OCI-LY3 (cell line): ENCODE measurements at regions not wholly inside any gene's neighbourhood (a gene's known extent, or its start where the extent isn't known, plus 50 kb on each side); places are given as distances from the start of the nearest gene placed in this dataset.
"Not testable (repeated sequence)": the region's sequence is repeated elsewhere in the genome, so short reads cannot be mapped to it uniquely, and the experiment has no call there.

Experiments
- H2AFZ ChIP-seq: fragments of 200-600, 300-600 bp; shearing (Covaris generic); 2 replicates; pipeline ENCODE4 v1.6.0; 2014; ENCODE audit warnings: antibody characterized with exemption, low read depth, low read length
- H3K27ac ChIP-seq: fragments of 200-600, 300-600 bp; sonication (generic); 2 replicates; pipeline ENCODE4 v1.5.1; 2014; ENCODE audit warnings: mild to moderate bottlenecking, low read length, moderate library complexity, mixed read lengths
- H3K27me3 ChIP-seq: fragments of 200-600, 300-600 bp; sonication (generic); 2 replicates; pipeline ENCODE4 v1.6.1; 2014; ENCODE audit warnings: low read depth, low read length, mixed read lengths
- H3K36me3 ChIP-seq: fragments of 200-600, 300-600 bp; sonication (generic); replicated peaks from 2 replicates; pipeline ENCODE3; 2014; ENCODE audit warnings: low read depth, low read length, mixed read lengths
- H3K4me1 ChIP-seq: fragments of 300-600, 200-600 bp; sonication (generic); 2 replicates; pipeline ENCODE4 v1.6.1; 2014; ENCODE audit warnings: low read length, mixed read lengths
- H3K4me2 ChIP-seq: fragments of 200-600, 300-600 bp; sonication (generic); 2 replicates; pipeline ENCODE4 v1.6.1; 2014; ENCODE audit warnings: low read length, mixed read lengths
- H3K4me3 ChIP-seq: fragments of 300-600, 200-600 bp; sonication (generic); 2 replicates; pipeline ENCODE4 v1.5.1; 2014; ENCODE audit warnings: antibody characterized with exemption, mild to moderate bottlenecking, low read length, moderate library complexity
- H3K79me2 ChIP-seq: fragments of 300-600, 200-600 bp; shearing (Covaris generic); 2 replicates; pipeline ENCODE4 v1.6.1; 2014; ENCODE audit warnings: mild to moderate bottlenecking, low read length, mixed read lengths
- H3K9ac ChIP-seq: fragments of 300-600, 200-600 bp; shearing (Covaris generic); 2 replicates; pipeline ENCODE4 v1.6.0; 2014; ENCODE audit warnings: mild to moderate bottlenecking, low read length, moderate library complexity
- H3K9me3 ChIP-seq: fragments of 200-600, 300-600 bp; shearing (Covaris generic); 2 replicates; pipeline ENCODE4 v1.6.1; 2014; ENCODE audit warnings: low read length, mixed read lengths; ENCODE audit not compliant: insufficient read depth
- H4K20me1 ChIP-seq: fragments of 200-600, 300-600 bp; sonication (generic); 2 replicates; pipeline ENCODE4 v1.6.1; 2016; ENCODE audit warnings: low read length, mixed read lengths; ENCODE audit not compliant: insufficient read depth
- CTCF ChIP-seq: fragments of 200-600, 300-600 bp; sonication (generic); IDR thresholded peaks from 2 replicates; pipeline ENCODE4 v1.5.1; 2014; ENCODE audit warnings: antibody characterized with exemption, low read length, low read depth
- EZH2phosphoT487 ChIP-seq: fragments of 200-600 bp; shearing (Covaris generic); IDR thresholded peaks from 2 replicates; pipeline ENCODE4 v1.6.1; 2018; ENCODE audit warnings: antibody characterized with exemption, mixed run types, low read depth

GRCh38 chr4:186859420-186859819 is 135.8 kb upstream of the FAT1 start:
- Histone ChIP-seq H3K4me3 (no peak overlapping the region), H3K36me3 (no peaks in the 10 kb centered on the region), H3K4me2 (no peak overlapping the region), H3K27me3 (no peaks in the 10 kb centered on the region), H3K4me1 (no peaks in the 10 kb centered on the region), H3K79me2 (no peaks in the 10 kb centered on the region), H3K9ac (no peak overlapping the region), H3K27ac (no peak overlapping the region), H4K20me1 (no peaks in the 10 kb centered on the region), H2AFZ (no peak overlapping the region), H3K9me3 (no peaks in the 10 kb centered on the region)
- no peak for TF ChIP-seq CTCF
- TF ChIP-seq EZH2phosphoT487: no peak

DNA sequence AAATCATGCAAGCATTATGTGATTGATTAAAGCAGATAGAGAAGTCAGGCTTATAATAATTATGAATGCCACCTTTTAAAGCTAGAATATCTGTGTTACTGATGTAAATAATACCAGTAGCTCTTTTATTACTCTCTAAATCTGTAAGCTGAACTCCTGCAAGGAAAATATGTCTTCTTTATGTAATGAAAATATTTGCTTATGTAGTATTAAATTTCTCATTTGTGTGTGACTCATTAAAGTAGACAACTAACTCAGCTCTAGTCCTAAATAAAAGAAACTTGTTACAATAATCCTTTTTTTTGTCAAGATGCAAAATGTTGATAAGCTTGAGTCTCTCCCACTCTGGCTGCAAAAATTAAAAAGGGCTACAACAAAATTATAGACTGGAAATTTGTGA is 137.7 kb upstream of the FAT1 start:
- no peak overlapping the region for H3K4me2 ChIP-seq
- no peaks in the 10 kb centered on the region for H3K79me2 ChIP-seq
- no peak overlapping the region for H3K27ac ChIP-seq
- no peaks in the 10 kb centered on the region for H3K4me1 ChIP-seq
- TF ChIP-seq EZH2phosphoT487 (no peak), CTCF (no peak)
- no peak overlapping the region for H3K4me3 ChIP-seq
- H2AFZ ChIP-seq: no peak overlapping the region
- no peaks in the 10 kb centered on the region for H3K36me3 ChIP-seq
- no peak overlapping the region for H3K9ac ChIP-seq
- H4K20me1 ChIP-seq: no peaks in the 10 kb centered on the region
- H3K9me3 ChIP-seq: no peaks in the 10 kb centered on the region
- H3K27me3 ChIP-seq: no peaks in the 10 kb centered on the region

DNA sequence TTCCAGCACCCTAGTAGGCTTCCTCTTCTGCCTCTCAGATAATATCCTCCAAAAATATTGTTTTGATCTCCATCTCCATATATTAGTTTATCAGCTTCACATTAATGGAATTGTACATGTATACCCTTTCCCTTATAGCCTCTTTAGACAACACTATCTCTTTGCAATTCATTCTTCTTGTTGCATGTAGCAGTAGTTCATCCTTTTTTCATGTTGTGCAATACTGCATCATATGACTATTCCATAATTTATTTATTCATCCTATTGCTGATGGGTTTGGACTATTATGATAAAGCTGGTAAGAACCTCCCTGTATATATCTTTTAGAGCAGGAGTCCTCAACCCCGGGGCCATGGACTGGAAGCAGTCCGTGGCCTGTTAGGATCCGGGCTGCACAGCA is 148.2 kb upstream of the FAT1 start:
- no peak overlapping the region for H3K27ac ChIP-seq
- no peaks in the 10 kb centered on the region for H4K20me1 ChIP-seq
- H3K9ac ChIP-seq: no peak overlapping the region
- no peak for TF ChIP-seq EZH2phosphoT487
- TF ChIP-seq CTCF: no peak
- H3K4me1 ChIP-seq: no peaks in the 10 kb centered on the region
- H3K27me3 ChIP-seq: no peaks in the 10 kb centered on the region
- H3K4me3 ChIP-seq: no peak overlapping the region
- H2AFZ ChIP-seq: no peak overlapping the region
- H3K36me3 ChIP-seq: no peaks in the 10 kb centered on the region
- H3K9me3 ChIP-seq: no peaks in the 10 kb centered on the region
- no peaks in the 10 kb centered on the region for H3K79me2 ChIP-seq
- no peak overlapping the region for H3K4me2 ChIP-seq

DNA sequence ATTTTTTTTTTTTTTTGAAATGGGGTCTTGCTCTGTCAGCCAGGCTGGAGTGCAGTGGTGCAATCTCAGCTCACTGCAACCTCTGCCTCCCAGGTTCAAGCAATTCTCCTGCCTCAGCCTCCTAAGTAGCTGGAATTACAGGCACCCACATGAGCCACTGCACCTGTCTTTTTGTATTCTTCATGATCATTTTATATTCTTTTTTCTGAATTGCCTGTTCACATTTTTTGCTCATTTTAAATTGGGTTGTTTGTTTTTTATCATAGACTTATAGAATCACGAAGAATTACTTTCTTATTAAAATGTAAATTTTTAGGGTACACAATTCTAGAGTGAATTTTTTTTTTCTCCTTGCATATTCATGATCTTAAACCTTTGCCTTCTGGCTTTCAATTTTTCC is 149.4 kb upstream of the FAT1 start:
- not testable (repeated sequence) for H3K79me2 ChIP-seq, H3K27me3 ChIP-seq, H3K4me1 ChIP-seq

GRCh38 chr4:186875476-186875875 is 151.8 kb upstream of the FAT1 start:
- no peaks in the 10 kb centered on the region for H3K9me3 ChIP-seq
- H3K36me3 ChIP-seq: no peaks in the 10 kb centered on the region
- no peak overlapping the region for H2AFZ ChIP-seq
- H3K9ac ChIP-seq: no peak overlapping the region
- TF ChIP-seq EZH2phosphoT487: no peak
- no peak for TF ChIP-seq CTCF
- no peak overlapping the region for H3K4me2 ChIP-seq
- no peak overlapping the region for H3K27ac ChIP-seq
- no peaks in the 10 kb centered on the region for H3K4me1 ChIP-seq
- H4K20me1 ChIP-seq: no peaks in the 10 kb centered on the region
- no peak overlapping the region for H3K4me3 ChIP-seq
- no peaks in the 10 kb centered on the region for H3K27me3 ChIP-seq
- H3K79me2 ChIP-seq: no peaks in the 10 kb centered on the region

More for the DNA sequence above, 149.4 kb upstream of the FAT1 start:
- H3K36me3 ChIP-seq, H4K20me1 ChIP-seq, H3K4me3 ChIP-seq, H2AFZ ChIP-seq, H3K9ac ChIP-seq, H3K4me2 ChIP-seq, H3K27ac ChIP-seq, H3K9me3 ChIP-seq: not testable (repeated sequence)
